ENCODE measurements at regions not wholly inside any gene's neighbourhood (a gene's known extent, or its start where the extent isn't known, plus 50 kb on each side); places are given as distances from the start of the nearest gene placed in this dataset.

GRCh38 chr18:73707035-73707434 is 440.6 kb downstream of the FBXO15 start:
- TF ChIP-seq CTCF (IDR thresholded peaks at IDR 0.05): no peak
- no peak for TF ChIP-seq EP300 (IDR thresholded peaks at IDR 0.05)
- TF ChIP-seq POLR2A (IDR thresholded peaks at IDR 0.05; ENCODE audit: low read depth): no peak
